K562 (cell line): ENCODE measurements at regions not wholly inside any gene's neighbourhood (a gene's known extent, or its start where the extent isn't known, plus 50 kb on each side); places are given as distances from the start of the nearest gene placed in this dataset.
"Not testable (repeated sequence)": the region's sequence is repeated elsewhere in the genome, so short reads cannot be mapped to it uniquely, and the experiment has no call there.

Experiments used
- ATAC-seq: fragments of 200-7000 bp; cut with Tn5 transposase; 3 replicates; pipeline ENCODE4 v1.9.1; 2020; ENCODE audit warnings: moderate library complexity
- BruUV-seq: library from RNA; stranded (reverse); fragments of 400-500 nt; replicated peaks from 2 replicates; lab custom pipeline; 2021; lab: Mats Ljungman, UMichigan
- CTCF ChIA-PET: fragments of 300-600 bp; formaldehyde crosslinking; extraction: SDS; loops from one replicate; lab custom pipeline; 2021; ENCODE audit warnings: low intra/inter-chr PET ratio; lab: Yijun Ruan, JAX
- POLR2A ChIA-PET: fragments of 300-600, 350-650 bp; sonication (Branson Sonifier 250); formaldehyde crosslinking; extraction: SDS; loops from one replicate; lab custom pipeline; 2021; ENCODE audit warnings: antibody characterized with exemption, inconsistent platforms; lab: Yijun Ruan, JAX
- DNase-seq, 4 experiments: peaks; one replicate each; pipeline versions ENCODE4 v3.0.0 to v3.0.0-alpha.2; 2011 to 2018; ENCODE audit warnings: low spot score in 3 of 4, mixed read lengths in 3 of 4; ENCODE audit errors: extremely low read depth in 1 of 4
- FAIRE-seq: peaks from 2 replicates; lab custom pipeline; 2011; peaks lifted over from hg19 to GRCh38; lab: Jason Lieb, UNC
- H2AFZ ChIP-seq: 2 replicates; pipeline ENCODE4 v1.6.0; 2011; ENCODE audit warnings: low read depth, low read length, control low read depth, inconsistent platforms
- H3K27ac ChIP-seq: fragments of 200-600 bp; 3 replicates; pipeline ENCODE4 v1.8.0; 2011; ENCODE audit warnings: low read depth, mild to moderate bottlenecking, control low read depth, inconsistent platforms, low read length, moderate library complexity, mixed read lengths; ENCODE audit errors: extremely low read depth
- H3K27me3 ChIP-seq, 2 experiments: fragments of 300-600 bp in 1 of 2; 2 replicates in 1 of 2; 3 replicates in 1 of 2; pipeline versions ENCODE4 v1.6.0 to v1.8.0; 2011; ENCODE audit warnings: inconsistent platforms in 2 of 2, low read length in 2 of 2, mild to moderate bottlenecking in 1 of 2, mixed read lengths in 1 of 2, moderate library complexity in 1 of 2; ENCODE audit not compliant: control insufficient read depth in 2 of 2, insufficient read depth in 2 of 2
- H3K36me3 ChIP-seq: fragments of 300-600 bp; 3 replicates; pipeline ENCODE4 v1.8.0; 2011; ENCODE audit warnings: mild to moderate bottlenecking, low read length, inconsistent platforms; ENCODE audit not compliant: control insufficient read depth, insufficient read depth
- H3K4me1 ChIP-seq, 2 experiments: fragments of 200-600 bp in 1 of 2; replicated peaks in 1 of 2; 2 replicates in 1 of 2; 3 replicates in 1 of 2; pipeline versions ENCODE4 v1.5.1 to v1.8.0; 2011; ENCODE audit warnings: inconsistent platforms in 2 of 2, low read length in 2 of 2, mild to moderate bottlenecking in 1 of 2, mixed read lengths in 1 of 2, moderate library complexity in 1 of 2; ENCODE audit not compliant: control insufficient read depth in 2 of 2, insufficient read depth in 2 of 2
- H3K4me2 ChIP-seq: 2 replicates; pipeline ENCODE4 v1.6.1; 2011; ENCODE audit warnings: low read length, control low read depth, inconsistent platforms, mixed read lengths; ENCODE audit not compliant: insufficient read depth
- H3K4me3 ChIP-seq: fragments of 200-600 bp; sonication (generic), shearing (Covaris generic); 2 replicates; pipeline ENCODE4 v1.5.1; 2016; ENCODE audit warnings: control low read depth, inconsistent platforms
- H3K79me2 ChIP-seq: fragments of 200-600 bp; 3 replicates; pipeline ENCODE4 v1.8.0; 2011; ENCODE audit warnings: low read length, inconsistent platforms; ENCODE audit not compliant: control insufficient read depth, insufficient read depth
- H3K9ac ChIP-seq, 2 experiments: 2 replicates each; pipeline versions ENCODE4 v1.6.0 to v1.6.1; 2011; ENCODE audit warnings: low read depth in 2 of 2, low read length in 2 of 2, control low read depth in 1 of 2, inconsistent platforms in 1 of 2, mild to moderate bottlenecking in 1 of 2, mixed read lengths in 1 of 2; ENCODE audit not compliant: insufficient read depth in 1 of 2
- H3K9me1 ChIP-seq: one replicate; pipeline ENCODE4 v1.6.0; 2011; ENCODE audit warnings: inconsistent platforms, mild to moderate bottlenecking, low read length, moderate library complexity; ENCODE audit not compliant: control insufficient read depth, insufficient read depth
- H3K9me3 ChIP-seq: replicated peaks from 2 replicates; pipeline ENCODE4 v1.5.1; 2011; ENCODE audit warnings: low read depth, low read length, inconsistent platforms; ENCODE audit not compliant: control insufficient read depth, insufficient read depth
- H4K20me1 ChIP-seq: replicated peaks from 2 replicates; pipeline ENCODE4 v1.6.1; 2011; ENCODE audit warnings: low read length, inconsistent platforms, mixed read lengths; ENCODE audit not compliant: control insufficient read depth, insufficient read depth
- EGR1 ChIP-seq: fragments of 450-650 bp; conservative IDR thresholded peaks from 2 replicates; pipeline ENCODE4 v1.6.1; 2017; ENCODE audit warnings: mild to moderate bottlenecking
- ZNF263 ChIP-seq: sonication (generic); formaldehyde crosslinking; IDR thresholded peaks from 2 replicates; pipeline ENCODE4 v1.8.0; 2022; ENCODE audit warnings: mild to moderate bottlenecking, missing genetic modification reagents, borderline replicate concordance
- WGBS: fragments of 100-300 bp; shearing (Covaris generic); methylation state at CpG from one replicate; pipeline ENCODE4 v1.1.6; 2016; ENCODE audit warnings: low coverage, mixed read lengths; ENCODE audit not compliant: insufficient coverage; ENCODE audit errors: missing lambda C conversion rate; 5-methylcytosine and 5-hydroxymethylcytosine counted together
- in situ Hi-C: fragments of 300-500 bp; cut with MboI; formaldehyde crosslinking; loops from 4 replicates; pipeline ENCODE4 v1.15.0; 2018; ENCODE audit warnings: inconsistent platforms, mixed read lengths
- intact Hi-C: fragments of 100-400 bp; cut with micrococcal nuclease; formaldehyde crosslinking; loops from 2 replicates; pipeline ENCODE4 v1.14.2; 2022

DNA sequence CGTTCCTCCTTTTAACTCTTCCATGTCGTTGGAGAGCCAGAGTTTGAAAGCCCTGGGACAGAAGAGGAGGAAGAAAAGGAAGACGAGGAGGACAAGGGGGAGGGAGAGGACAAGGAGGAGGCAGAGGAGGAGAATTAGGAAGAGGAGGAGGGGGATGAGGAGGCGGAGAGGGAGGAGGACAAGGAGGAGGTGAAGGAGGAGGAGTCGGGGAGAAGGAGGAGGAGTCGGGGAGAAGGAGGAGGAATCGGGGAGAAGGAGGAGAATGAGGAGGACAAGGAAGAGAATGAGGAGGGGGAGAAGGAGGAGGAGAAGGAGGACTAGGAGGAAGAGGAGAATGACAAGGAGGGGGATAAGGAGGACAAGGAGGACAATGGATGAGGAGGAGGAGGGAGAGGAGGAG lies 325.7 kb downstream of the CACNA1B start:
- BruUV-seq, intact Hi-C loops, H3K4me3 ChIP-seq, in situ Hi-C loops, POLR2A ChIA-PET, H3K4me1 ChIP-seq, FAIRE-seq, H2AFZ ChIP-seq, H3K79me2 ChIP-seq, H3K9me1 ChIP-seq, H4K20me1 ChIP-seq, H3K9me3 ChIP-seq, H3K9ac ChIP-seq, H3K36me3 ChIP-seq, DNase-seq, CTCF ChIA-PET, H3K4me2 ChIP-seq, H3K27ac ChIP-seq, ATAC-seq: not testable (repeated sequence)
- peaks cover 4 to 21% of the 10 kb centered on the region in 2 experiments; a peak in 4 of 5 replicates for H3K27me3 ChIP-seq
- TF ChIP-seq ZNF263 (CRISPR knock-in tag) (peak; percentile 62), EGR1 (0 out of 2 replicates have a peak, but pooled peaks have one; percentile 23)
- WGBS, result 3% methylated on average over 4 of the region's 7 CpGs

DNA sequence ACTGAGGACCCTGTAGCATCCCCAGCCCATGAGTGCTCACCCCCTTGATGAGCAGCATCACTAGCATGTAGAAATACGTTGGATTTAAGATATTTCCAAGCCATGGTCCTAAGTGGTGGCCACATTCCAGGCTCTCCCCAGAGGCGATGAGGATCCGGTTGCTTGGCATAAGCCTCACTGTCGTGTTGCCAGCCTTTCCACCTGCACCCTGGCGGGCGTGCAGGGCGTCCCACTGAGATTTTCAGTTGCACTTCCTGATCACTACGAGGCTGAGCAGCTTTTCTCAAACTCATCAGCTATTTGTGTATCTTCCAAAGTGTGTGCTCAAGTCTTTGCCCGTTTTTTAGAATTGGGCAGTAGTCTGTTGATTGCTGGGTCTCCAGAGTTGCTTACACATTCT lies 326.3 kb downstream of the CACNA1B start:
- CTCF ChIA-PET, FAIRE-seq: not testable (repeated sequence)

DNA sequence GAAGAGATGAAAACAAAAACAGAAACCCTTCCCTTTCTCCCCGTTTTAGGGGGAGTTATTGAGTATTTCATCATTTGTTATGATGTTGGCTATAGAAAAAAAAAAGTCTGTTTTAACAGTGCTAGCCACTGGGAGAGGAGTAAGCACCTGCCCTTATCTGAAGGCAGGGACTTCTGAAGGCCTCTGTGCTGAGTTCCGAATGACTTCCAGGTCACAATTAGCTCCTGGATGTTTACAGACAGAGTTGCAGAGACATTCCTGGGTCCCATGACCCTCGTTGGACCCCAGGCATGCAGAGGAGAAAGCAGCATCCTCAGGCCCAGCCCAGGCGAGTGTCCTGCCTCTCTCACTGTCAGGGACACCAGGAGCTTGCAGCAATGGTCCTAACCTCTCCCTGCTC lies 328.5 kb downstream of the CACNA1B start:
- BruUV-seq, H3K79me2 ChIP-seq, H2AFZ ChIP-seq, H4K20me1 ChIP-seq, in situ Hi-C loops, CTCF ChIA-PET, H3K4me3 ChIP-seq, POLR2A ChIA-PET, H3K9me3 ChIP-seq, intact Hi-C loops, H3K9ac ChIP-seq, FAIRE-seq, H3K9me1 ChIP-seq, DNase-seq, H3K27ac ChIP-seq, H3K36me3 ChIP-seq, ATAC-seq, H3K4me2 ChIP-seq, H3K4me1 ChIP-seq: not testable (repeated sequence)
- WGBS, result 3% methylated on average over 3 of the region's 4 CpGs
- peaks cover 2 to 23% of the 10 kb centered on the region in 2 experiments; a peak in 3 of 5 replicates for H3K27me3 ChIP-seq

More for the DNA sequence above, 326.3 kb downstream of the CACNA1B start:
- H3K9me3 ChIP-seq, POLR2A ChIA-PET, H2AFZ ChIP-seq, H3K4me2 ChIP-seq, H3K4me3 ChIP-seq, DNase-seq, intact Hi-C loops, H3K9ac ChIP-seq, BruUV-seq, H3K27ac ChIP-seq, H3K79me2 ChIP-seq, H3K36me3 ChIP-seq, ATAC-seq, H3K9me1 ChIP-seq, H3K4me1 ChIP-seq, H4K20me1 ChIP-seq, in situ Hi-C loops: not testable (repeated sequence)
- peaks cover 4 to 25% of the 10 kb centered on the region in 2 experiments; a peak in 4 of 5 replicates for H3K27me3 ChIP-seq
- 7% methylated on average over 8 of the region's 9 CpGs for WGBS
